HG02973 (cell line): ENCODE measurements at regions not wholly inside any gene's neighbourhood (a gene's known extent, or its start where the extent isn't known, plus 50 kb on each side); places are given as distances from the start of the nearest gene placed in this dataset.

Source experiments
- ATAC-seq: cut with Tn5 transposase; IDR thresholded peaks from one replicate; pipeline ENCODE4 v1.9.1; 2021; ENCODE audit warnings: moderate library complexity; ENCODE audit not compliant: unreplicated experiment

GRCh38 chr1:218852527-218852926 is 321.2 kb upstream of the LYPLAL1 start:
- no peak for ATAC-seq

DNA sequence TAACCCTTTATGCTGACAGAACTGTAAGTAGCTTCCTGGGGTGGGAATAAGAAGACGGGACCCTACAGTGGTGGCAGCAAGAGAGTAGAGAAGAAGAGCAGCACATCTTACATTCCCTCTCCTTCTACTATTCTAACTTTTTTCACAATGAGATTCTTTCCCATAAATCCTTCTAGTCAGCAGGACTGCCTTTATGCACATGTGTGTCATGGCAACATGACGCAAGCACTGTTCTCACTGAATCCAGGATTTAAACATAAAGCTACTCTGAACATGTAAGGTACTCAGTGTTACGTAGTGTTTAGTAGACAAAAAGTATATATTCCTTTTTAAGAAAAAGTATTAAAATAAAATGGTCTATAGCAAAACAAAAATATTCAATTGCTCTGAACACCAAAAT is 309.7 kb upstream of the LYPLAL1 start:
- no peak for ATAC-seq

- no peak for ATAC-seq
Measured at GRCh38 chr1:218865591-218865990, 308.1 kb upstream of the LYPLAL1 start.

- no peak for ATAC-seq
Measured at GRCh38 chr1:218866507-218866906, 307.2 kb upstream of the LYPLAL1 start.

GRCh38 chr1:218867066-218867465 is 306.6 kb upstream of the LYPLAL1 start:
- ATAC-seq: no peak

DNA sequence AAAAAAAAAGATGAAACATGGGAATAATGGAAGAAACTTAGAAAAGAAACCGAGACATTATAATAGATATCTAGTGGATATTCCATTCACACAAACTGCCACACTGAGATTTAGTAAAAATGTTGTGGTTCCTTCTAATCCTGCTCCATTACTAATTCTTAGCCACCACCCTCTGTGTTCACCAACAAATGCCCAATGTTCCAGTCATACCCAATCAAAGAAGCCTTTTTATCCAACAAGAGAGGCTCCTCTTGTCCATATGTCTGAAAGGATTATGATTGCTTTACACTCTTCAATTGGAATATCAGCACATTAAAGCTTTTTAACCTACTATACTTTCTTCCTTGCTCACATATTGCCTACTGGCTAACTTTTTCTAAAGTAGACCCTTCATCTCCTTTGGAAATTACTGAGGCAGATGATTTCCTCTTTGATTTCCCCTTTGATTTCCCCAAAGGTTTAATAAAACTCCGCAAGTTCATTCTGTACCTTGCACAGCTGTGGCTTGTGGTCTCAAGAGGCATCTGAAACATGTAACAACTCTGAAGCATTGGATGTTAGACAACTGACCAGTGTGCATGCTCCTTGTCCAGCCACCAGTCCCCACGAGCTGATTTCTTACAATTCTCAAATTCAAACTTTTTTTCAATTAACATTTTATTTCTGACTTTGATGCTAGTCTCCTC is 305.6 kb upstream of the LYPLAL1 start:
- no peak for ATAC-seq

- ATAC-seq: no peak
Measured at GRCh38 chr1:218869276-218869675, 304.4 kb upstream of the LYPLAL1 start.

DNA sequence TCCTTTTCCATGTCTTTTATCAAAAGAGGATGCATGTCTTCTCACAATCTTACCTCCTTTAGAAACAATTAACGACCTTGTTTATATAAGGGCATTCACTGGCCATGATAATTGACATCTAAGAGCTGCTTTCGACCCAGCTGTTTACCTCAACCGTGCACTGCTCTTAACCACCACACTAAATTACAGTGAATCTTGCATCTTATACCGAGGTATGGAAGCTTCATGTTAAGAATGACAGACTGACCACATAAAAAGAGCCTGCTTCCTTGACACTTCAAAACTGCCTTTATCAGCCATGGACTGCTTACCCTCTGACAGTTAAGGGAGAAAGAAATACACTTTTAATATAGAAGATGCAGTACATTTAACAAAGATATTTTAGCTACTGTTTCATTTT is 301.7 kb upstream of the LYPLAL1 start:
- no peak for ATAC-seq

DNA sequence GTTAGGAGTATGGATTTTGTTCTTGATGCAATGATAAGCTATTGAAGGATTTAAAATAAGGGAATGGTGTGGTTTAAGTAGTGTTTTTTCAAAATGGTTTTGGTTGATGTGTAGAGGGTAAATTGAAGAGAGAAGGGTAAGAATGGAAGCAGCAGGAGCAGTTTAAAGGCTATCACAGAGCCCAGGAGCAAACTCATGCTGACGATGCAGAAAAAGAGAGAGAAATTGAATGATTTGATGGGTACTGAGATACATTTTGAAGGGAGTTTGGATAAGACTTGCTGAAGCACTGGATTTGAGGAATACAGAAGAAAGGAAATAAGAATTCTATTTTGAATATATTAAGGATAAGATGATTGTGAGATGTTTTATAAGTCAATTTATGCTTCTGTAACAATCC is 300.8 kb upstream of the LYPLAL1 start:
- ATAC-seq: no peak

DNA sequence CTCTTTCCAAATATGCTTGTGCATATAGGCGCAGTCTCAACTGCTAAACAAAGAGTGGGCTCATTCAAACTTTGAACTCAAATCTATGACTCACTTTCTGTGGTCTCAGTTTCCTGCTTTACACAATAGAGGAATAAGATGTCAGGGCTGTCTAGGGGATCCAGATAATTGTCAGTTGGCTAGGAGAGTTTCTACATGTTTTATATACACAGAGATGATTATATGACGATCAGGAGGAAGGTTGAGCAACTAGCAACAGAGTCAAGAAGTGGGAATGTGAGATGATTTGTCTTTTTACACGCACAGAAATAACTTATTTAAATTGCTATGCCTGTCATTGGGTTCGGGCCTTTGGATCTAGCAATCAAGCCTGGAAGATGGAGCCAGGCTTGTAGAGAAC is 299.4 kb upstream of the LYPLAL1 start:
- ATAC-seq: no peak

GRCh38 chr1:218874801-218875400 is 298.8 kb upstream of the LYPLAL1 start:
- no peak for ATAC-seq

GRCh38 chr1:218878369-218878768 is 295.3 kb upstream of the LYPLAL1 start:
- ATAC-seq: no peak

- no peak for ATAC-seq
Measured at GRCh38 chr1:218880484-218881060, 293.1 kb upstream of the LYPLAL1 start.

- no peak for ATAC-seq
Measured at GRCh38 chr1:218882454-218882853, 291.2 kb upstream of the LYPLAL1 start.

DNA sequence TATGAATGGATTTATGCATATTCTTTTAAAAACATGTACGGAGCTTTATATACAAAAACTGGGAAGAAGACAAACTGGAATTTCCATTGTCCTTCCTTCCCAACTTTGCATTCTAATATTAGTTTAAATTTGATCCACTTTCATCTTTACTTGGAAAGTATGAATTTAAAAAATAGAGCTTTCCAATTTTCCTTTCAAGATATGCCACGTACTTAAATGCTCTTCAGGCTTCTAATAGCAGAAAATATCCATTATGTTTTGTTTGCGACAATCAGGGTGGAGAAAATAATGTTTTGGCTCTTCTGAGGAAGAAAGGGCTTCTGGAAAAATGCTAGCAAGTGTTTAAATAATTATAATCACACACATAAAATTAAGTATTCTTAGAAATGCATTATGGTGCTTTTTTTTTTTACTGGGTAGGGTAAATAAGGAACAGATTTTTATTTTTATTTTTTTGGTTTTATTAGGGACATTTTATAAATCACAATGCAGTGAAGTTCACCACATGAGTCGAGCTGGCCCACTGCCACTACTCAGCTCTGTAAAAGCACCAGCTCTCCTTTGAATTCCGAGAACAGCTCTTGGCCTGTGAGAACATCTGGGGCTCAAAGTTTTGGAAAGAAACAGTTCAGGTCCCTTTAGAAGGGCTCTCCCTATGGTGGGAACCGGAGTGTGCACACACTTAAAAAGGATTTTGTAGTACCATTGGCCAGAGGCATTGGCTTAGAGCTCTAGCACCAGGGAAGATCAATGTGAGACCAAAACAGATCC is 287.4 kb upstream of the LYPLAL1 start:
- no peak for ATAC-seq

GRCh38 chr1:218887141-218887925 is 286.3 kb upstream of the LYPLAL1 start:
- ATAC-seq: no peak

- no peak for ATAC-seq
Measured at GRCh38 chr1:218890451-218890850, 283.2 kb upstream of the LYPLAL1 start.

GRCh38 chr1:218891577-218891976 is 282.1 kb upstream of the LYPLAL1 start:
- ATAC-seq: no peak

- ATAC-seq: no peak
Measured at GRCh38 chr1:218895064-218895587, 278.6 kb upstream of the LYPLAL1 start.

DNA sequence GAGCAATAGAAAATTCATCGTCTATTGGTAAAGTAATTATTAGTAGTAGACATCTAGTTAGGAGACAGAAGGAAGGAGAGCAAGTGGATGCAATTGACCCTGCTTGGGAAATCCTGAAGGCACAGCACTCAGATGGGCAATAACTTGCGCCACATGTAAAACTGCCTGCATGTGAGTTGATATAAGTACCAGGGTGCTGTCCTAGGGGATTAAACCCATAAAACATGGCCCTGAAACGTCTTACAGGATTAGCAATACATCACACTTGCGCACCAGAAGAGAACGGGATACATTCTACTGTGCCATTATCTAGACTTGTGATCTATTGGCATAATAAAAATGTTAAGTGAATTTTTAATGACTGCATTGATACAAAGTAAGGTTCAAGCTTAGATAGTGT is 277.5 kb upstream of the LYPLAL1 start:
- ATAC-seq: no peak

DNA sequence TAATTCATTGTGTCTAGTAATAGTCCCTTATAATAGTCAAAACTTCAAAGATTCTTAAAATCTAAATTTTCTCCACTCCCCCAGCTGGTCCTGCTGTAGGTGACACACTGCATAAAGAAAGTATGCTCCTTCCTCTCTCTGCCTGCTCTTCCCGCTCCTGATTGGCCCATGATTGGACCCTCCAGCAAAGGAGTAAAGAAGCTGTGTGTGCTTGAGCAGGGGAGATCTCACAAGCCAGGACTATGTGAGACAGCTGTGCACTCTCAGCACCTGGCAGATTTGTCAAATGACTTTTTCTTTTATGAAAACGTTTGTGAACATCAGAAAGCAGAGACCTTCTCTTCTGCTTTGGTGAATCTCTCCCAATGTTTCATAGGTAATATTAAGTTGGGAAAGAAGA is 274.8 kb upstream of the LYPLAL1 start:
- no peak for ATAC-seq
